ENCODE measurements at regions not wholly inside any gene's neighbourhood (a gene's known extent, or its start where the extent isn't known, plus 50 kb on each side); places are given as distances from the start of the nearest gene placed in this dataset.
"Not testable (repeated sequence)": the region's sequence is repeated elsewhere in the genome, so short reads cannot be mapped to it uniquely, and the experiment has no call there.

- DNase-seq, result no peak
- intact Hi-C loops (cut with DNase I), result no loop called here
- no peak for ATAC-seq
Measured at GRCh38 chr2:118459426-118459825, 371.2 kb downstream of the INSIG2 start.

DNA sequence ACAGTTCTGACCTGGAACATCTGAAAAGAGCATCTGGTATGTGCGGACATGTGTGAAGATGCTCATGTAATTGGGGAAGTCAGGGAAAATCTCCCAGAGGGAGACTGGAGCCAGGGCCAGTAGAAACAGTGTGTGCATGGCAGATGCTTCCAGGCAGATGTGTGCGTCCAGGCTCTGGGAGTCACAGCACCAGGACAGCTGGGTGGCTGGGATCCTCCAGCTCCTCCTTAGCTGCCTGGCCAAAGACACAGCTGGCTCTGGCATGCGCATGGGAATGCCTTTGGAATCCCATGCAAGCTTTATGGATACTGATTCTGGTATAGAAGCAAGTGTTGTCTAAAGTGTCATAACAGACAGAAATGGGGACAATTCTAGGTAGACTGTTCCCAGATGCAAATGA is 369.7 kb downstream of the INSIG2 start:
- DNase-seq (no peak), ATAC-seq (no peak)
- intact Hi-C loops (cut with DNase I), result no loop called here

- ATAC-seq, result no peak
- DNase-seq, result no peak
- intact Hi-C loops (cut with DNase I), result no loop called here
Measured at GRCh38 chr2:118449401-118449800, 361.1 kb downstream of the INSIG2 start.

GRCh38 chr2:118443596-118443995 is 355.3 kb downstream of the INSIG2 start:
- no peak for DNase-seq
- ATAC-seq, result no peak
- intact Hi-C loops (cut with DNase I), result no loop called here

DNA sequence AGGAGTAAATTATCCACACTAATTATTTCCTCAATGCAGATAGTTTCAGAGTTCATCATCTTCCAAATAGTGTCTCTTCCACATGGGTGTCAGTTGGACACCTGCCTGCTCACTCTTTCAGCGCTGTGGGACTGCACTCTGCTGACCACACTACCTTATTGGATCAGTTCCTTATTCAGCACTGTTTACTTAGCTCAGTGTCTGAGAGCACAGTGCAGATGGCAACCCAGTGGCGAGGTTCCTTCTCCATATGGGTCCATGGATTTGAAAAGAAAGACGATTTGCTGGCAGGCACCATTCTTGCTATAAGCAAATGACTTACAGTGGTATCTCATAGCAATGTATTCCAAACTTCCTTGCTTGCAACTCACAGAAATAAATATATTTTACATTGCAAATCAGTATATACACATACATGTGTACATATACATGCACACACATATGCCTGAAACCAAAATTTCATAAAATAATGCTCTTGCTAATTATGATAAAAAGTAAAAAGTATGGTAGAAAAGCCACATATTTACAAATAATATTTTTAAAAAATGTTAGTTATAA is 354.8 kb downstream of the INSIG2 start:
- intact Hi-C loops (cut with DNase I), result no loop called here
- ATAC-seq (no peak), DNase-seq (no peak)

- no peak for ATAC-seq
- DNase-seq, result no peak
- intact Hi-C loops (cut with DNase I), result no loop called here
Measured at GRCh38 chr2:118442046-118442445, 353.8 kb downstream of the INSIG2 start.

GRCh38 chr2:118440404-118441098 is 352.3 kb downstream of the INSIG2 start:
- no peak for ATAC-seq

DNA sequence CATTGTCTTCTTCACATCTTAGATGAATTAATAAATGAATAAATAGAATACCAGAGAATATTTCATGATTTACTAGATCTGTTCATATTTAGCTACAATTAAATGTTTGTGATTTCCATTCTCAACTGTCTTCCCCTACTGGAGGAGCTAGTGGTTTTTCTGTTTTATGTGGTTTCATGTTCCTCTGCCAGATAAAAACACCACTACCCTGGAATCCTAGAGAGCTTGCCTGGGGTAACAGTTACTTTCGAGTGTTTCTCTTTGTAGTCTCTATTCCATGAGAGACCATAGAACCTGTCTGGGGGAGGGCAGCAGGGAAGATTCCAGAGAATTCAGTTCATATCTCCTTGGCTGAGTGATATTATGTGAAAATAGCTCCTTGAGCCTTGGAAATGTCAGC is 349.2 kb downstream of the INSIG2 start:
- DNase-seq, result no peak
- intact Hi-C loops (cut with DNase I), result no loop called here

More at GRCh38 chr2:118440404-118441098, 352.3 kb downstream of the INSIG2 start:
- intact Hi-C loops (cut with DNase I), result no loop called here
- DNase-seq, result no peak

DNA sequence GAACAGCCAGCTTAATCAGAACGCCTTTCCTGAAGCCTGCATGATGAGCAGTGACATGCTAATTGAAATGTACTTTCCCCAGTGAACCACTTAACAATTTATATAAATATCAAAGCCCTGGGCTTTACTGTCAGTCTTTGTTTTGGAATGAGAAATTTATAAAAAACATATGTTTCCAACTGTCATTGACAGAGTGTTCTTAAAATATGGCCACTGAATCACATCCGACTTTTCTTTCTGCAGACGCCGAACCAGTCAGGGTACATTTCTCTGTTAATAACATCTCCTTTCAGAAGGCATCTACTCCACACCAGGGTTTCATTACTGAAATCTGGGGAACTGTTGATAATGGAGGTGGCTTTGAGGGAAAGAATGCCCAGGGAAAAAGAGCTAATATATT is 343.7 kb downstream of the INSIG2 start:
- ATAC-seq (no peak), DNase-seq (no peak)
- intact Hi-C loops (cut with DNase I), result no loop called here

More for the DNA sequence above, 349.2 kb downstream of the INSIG2 start:
- ATAC-seq, result no peak

GRCh38 chr2:118431586-118431985 is 343.3 kb downstream of the INSIG2 start:
- ATAC-seq, result no peak
- intact Hi-C loops (cut with DNase I), result no loop called here
- no peak for DNase-seq

DNA sequence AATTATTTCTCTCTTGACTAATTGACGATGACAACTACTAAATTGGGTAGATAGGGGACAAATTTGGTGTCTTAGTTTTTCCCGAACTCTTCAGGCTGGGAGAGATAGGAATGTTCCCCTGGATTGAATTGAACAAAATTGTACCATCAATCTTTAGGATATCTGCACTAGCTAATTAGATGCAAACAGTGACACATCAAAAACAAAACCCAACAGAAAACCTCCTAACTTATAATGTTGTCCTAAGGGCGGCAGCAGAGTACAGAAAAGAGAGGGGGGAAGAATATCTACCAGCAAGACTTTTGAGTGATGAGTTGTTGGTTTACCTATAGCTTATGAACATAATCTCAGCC is 342.9 kb downstream of the INSIG2 start:
- DNase-seq (no peak), ATAC-seq (no peak)
- intact Hi-C loops (cut with DNase I), result no loop called here

- ATAC-seq (no peak), DNase-seq (no peak)
- intact Hi-C loops (cut with DNase I), result no loop called here
Measured at GRCh38 chr2:118430510-118431164, 342.4 kb downstream of the INSIG2 start.

DNA sequence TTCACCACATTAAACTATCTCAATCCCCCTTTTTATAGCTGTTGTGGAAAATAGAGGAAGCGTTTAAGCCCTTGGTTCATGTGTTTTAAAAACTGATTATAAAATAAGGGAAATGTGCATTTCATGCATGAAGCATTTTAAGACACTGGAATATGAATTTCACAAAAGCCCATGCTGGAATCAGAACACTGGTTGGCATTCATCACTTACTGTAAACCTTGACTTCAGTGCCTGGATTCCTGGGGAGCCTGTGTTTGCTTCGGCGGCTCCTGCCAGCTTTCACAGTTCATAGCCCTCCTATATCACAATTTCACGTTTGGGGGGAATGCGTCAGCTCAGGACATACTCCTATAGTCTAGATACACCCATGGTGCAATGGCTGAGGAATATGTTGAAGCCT is 336.9 kb downstream of the INSIG2 start:
- ATAC-seq (no peak), DNase-seq (no peak)
- intact Hi-C loops (cut with DNase I), result no loop called here

DNA sequence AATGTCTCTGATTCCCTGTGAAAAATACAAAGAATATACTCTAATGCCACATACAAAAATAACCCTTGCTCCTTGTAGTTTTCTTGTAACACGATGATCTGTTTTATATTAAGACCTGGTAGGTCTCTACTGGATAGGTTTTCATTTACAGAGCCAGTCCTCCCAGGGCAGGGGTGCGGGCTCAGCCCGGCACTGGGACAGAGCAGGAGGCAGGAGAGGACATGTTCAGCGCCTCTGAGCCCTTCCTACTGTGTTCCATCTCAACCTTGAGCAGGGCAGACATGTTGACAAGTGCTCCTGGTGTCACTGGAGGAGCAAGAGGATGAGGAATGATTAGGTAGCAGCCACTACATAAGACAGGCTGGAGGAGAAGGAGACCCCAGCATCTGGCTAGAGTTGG is 335.5 kb downstream of the INSIG2 start:
- no peak for ATAC-seq
- intact Hi-C loops (cut with DNase I), result no loop called here
- DNase-seq, result no peak

GRCh38 chr2:118421648-118422047 is 333.4 kb downstream of the INSIG2 start:
- ATAC-seq (no peak), DNase-seq (no peak)
- intact Hi-C loops (cut with DNase I), result no loop called here

DNA sequence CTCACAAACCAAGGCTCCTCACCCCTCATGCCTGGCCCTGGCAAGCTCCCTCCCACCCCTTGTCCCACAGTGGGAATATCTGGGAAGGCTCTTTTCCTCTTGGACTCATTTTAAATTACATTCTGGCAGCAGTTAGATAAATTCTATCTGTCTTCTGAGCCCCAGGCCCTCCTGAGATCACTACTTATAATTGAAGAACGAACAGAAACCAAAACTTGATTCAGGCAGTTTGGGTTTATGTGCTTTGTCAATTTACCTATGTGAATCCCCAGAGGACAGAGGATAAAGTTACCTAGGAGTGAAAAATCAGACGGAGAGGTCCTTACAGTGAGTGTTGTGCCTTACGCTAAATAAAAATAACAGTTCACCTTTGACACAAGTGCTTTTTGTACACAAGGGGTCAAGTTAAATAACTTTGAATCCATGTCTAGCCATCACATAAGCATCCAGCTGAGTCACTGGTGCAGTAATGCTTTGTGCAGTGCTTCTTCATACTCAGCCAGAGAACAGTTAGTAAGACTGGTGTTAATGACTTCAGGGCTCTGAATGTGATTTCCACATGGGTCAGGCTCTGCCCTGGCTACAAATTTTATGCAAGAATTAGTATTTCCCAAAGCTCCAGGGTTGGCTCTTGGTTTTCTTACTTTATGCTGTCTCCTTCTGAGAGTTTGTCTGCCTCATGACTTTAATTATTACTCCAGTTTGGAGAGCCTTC is 329.3 kb downstream of the INSIG2 start:
- DNase-seq (no peak), ATAC-seq (no peak)
- intact Hi-C loops (cut with DNase I), result no loop called here

DNA sequence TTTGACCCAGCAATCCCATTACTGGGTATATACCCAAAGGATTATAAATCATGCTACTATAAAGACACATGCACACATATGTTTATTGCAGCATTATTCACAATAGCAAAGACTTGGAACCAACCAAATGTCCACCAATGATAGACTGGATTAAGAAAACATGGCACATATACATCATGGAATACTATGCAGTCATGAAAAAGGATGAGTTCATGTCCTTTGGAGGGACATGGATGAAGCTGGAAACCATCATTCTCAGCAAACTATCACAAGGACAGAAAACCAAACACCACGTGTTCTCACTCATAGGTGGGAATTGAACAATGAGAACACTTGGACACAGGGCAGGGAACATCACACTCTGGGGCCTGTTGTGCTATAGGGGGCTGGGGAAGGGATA is 326.9 kb downstream of the INSIG2 start:
- intact Hi-C loops (cut with DNase I); ATAC-seq; DNase-seq: not testable (repeated sequence)

- no peak for DNase-seq
- no peak for ATAC-seq
- intact Hi-C loops (cut with DNase I), result no loop called here
Measured at GRCh38 chr2:118403658-118404451, 315.6 kb downstream of the INSIG2 start.

DNA sequence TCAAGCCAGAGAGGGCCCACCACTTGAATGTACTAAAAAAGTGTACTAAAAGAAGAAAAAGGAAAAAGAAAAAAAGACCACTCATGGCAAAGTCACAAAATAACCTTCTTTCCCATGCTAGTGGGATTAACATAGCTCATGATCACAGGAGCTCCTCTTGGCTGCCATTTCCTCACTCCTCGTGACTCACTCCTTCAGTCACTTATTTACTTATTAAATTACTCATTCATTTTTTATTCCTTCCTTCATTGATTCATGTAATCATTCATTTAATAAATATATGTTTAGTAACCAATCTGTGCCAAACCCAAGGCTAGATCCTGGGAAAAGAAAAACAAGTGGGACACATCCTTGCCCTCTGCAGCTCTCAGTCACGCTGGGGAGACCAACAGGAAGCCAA is 300.5 kb downstream of the INSIG2 start:
- no peak for DNase-seq
- intact Hi-C loops (cut with DNase I), result no loop called here
- ATAC-seq, result no peak

GRCh38 chr2:118387509-118387908 is 299.2 kb downstream of the INSIG2 start:
- ATAC-seq (no peak), DNase-seq (no peak)
- intact Hi-C loops (cut with DNase I), result no loop called here

All from left cardiac atrium (tissue), 4 donors.